A549 (cell line): ENCODE measurements at regions not wholly inside any gene's neighbourhood (a gene's known extent, or its start where the extent isn't known, plus 50 kb on each side); places are given as distances from the start of the nearest gene placed in this dataset.

ENCODE experiments used
- ATAC-seq, 2 experiments: fragments of 200-7000 bp in 1 of 2; fragments of >200 bp in 1 of 2; cut with Nextera tagmentation in 1 of 2; cut with Tn5 transposase in 1 of 2; 3 replicates each; pipeline versions ENCODE4 v1.8.0 to v1.9.1; 2018 to 2020; ENCODE audit warnings: mild to moderate bottlenecking in 1 of 2, moderate library complexity in 1 of 2
- CTCF ChIA-PET: fragments of 300-600 bp; sonication (Branson Sonifier 250); formaldehyde crosslinking; extraction: SDS; loops from one replicate; lab custom pipeline; 2021; ENCODE audit warnings: antibody characterized with exemption, inconsistent platforms; lab: Yijun Ruan, JAX
- POLR2A ChIA-PET: fragments of 350-600 bp; formaldehyde crosslinking; extraction: SDS; loops from one replicate; lab custom pipeline; 2021; ENCODE audit warnings: antibody characterized with exemption, inconsistent platforms; lab: Yijun Ruan, JAX
- DNase-seq, 2 experiments: peaks; one replicate each; pipeline versions ENCODE4 v3.0.0 to v3.0.0-alpha.2; 2011 to 2016; ENCODE audit warnings: low read depth in 1 of 2, low spot score in 1 of 2
- FAIRE-seq: peaks from 2 replicates; lab custom pipeline; 2011; peaks lifted over from hg19 to GRCh38; lab: Jason Lieb, UNC
- H3K27ac ChIP-seq, 2 experiments: fragments of >200 bp; sonication (Bioruptor Twin); formaldehyde crosslinking; 3 replicates each; pipeline ENCODE4 v1.5.1; 2016 to 2017
- H3K4me1 ChIP-seq: fragments of >200 bp; sonication (Bioruptor Twin); formaldehyde crosslinking; 3 replicates; pipeline ENCODE4 v1.6.1; 2016
- H3K4me2 ChIP-seq: fragments of >200 bp; sonication (Bioruptor Twin); formaldehyde crosslinking; 3 replicates; pipeline ENCODE4 v1.6.1; 2016
- H3K4me3 ChIP-seq: fragments of >200 bp; sonication (Bioruptor Twin); formaldehyde crosslinking; 3 replicates; pipeline ENCODE4 v1.5.1; 2016
- H3K9me3 ChIP-seq: fragments of >200 bp; sonication (Bioruptor Twin); formaldehyde crosslinking; 3 replicates; pipeline ENCODE4 v1.6.1; 2016
- CBX8 ChIP-seq: fragments of 200-600 bp; sonication (generic); IDR thresholded peaks from 2 replicates; pipeline ENCODE4 v1.6.1; 2016
- E2F6 ChIP-seq: IDR thresholded peaks from 2 replicates; pipeline ENCODE4 v1.6.1; 2012; ENCODE audit warnings: low read depth, borderline replicate concordance
- EHF ChIP-seq: fragments of 250-450 bp; sonication (Bioruptor Pico); IDR thresholded peaks from 2 replicates; pipeline ENCODE4 v1.5.0; 2020; ENCODE audit warnings: mild to moderate bottlenecking
- ELK1 ChIP-seq: fragments of 150-350 bp; IDR thresholded peaks from 2 replicates; pipeline ENCODE4 v1.6.1; 2014; ENCODE audit warnings: low read depth, mild to moderate bottlenecking, low read length
- ESRRA ChIP-seq: fragments of 150-350 bp; IDR thresholded peaks from 2 replicates; pipeline ENCODE4 v1.6.1; 2014; ENCODE audit warnings: mild to moderate bottlenecking, low read length, borderline replicate concordance
- FOXS1 ChIP-seq: fragments of 250-450 bp; sonication (Bioruptor Pico); IDR thresholded peaks from 2 replicates; pipeline ENCODE4 v1.5.0; 2020; ENCODE audit warnings: mild to moderate bottlenecking, moderate library complexity
- HES2 ChIP-seq: fragments of >200 bp; sonication (Bioruptor Twin); formaldehyde crosslinking; IDR thresholded peaks from 2 replicates; pipeline ENCODE4 v1.6.1; 2016
- HEYL ChIP-seq: fragments of 250-450 bp; sonication (Bioruptor Pico); IDR thresholded peaks from 2 replicates; pipeline ENCODE4 v1.8.0; 2021; ENCODE audit warnings: mild to moderate bottlenecking, moderate library complexity
- HOXA7 ChIP-seq: fragments of 250-450 bp; sonication (Bioruptor Pico); IDR thresholded peaks from 2 replicates; pipeline ENCODE4 v1.5.0; 2020; ENCODE audit warnings: mild to moderate bottlenecking, moderate library complexity
- HOXB13 ChIP-seq: fragments of 250-450 bp; sonication (Bioruptor Pico); IDR thresholded peaks from 2 replicates; pipeline ENCODE4 v1.5.0; 2020; ENCODE audit warnings: low read depth, mild to moderate bottlenecking, moderate library complexity
- HOXB5 ChIP-seq: fragments of 250-450 bp; sonication (Bioruptor Pico); IDR thresholded peaks from 2 replicates; pipeline ENCODE4 v1.5.0; 2020; ENCODE audit warnings: mild to moderate bottlenecking, moderate library complexity
- KDM5A ChIP-seq: fragments of 200-600 bp; sonication (generic); IDR thresholded peaks from 2 replicates; pipeline ENCODE4 v1.6.1; 2016; ENCODE audit warnings: antibody characterized with exemption, mild to moderate bottlenecking
- MAFK ChIP-seq: fragments of 450-650 bp; IDR thresholded peaks from 2 replicates; pipeline ENCODE4 v1.6.1; 2014; ENCODE audit not compliant: partially characterized antibody
- MAX ChIP-seq: IDR thresholded peaks from 2 replicates; pipeline ENCODE4 v1.6.1; 2012
- NR3C1 ChIP-seq: fragments of >200 bp; sonication (Bioruptor Twin); formaldehyde crosslinking; IDR thresholded peaks from 3 replicates; pipeline ENCODE4 v1.6.1; 2017
- PBX3 ChIP-seq: IDR thresholded peaks from 2 replicates; pipeline ENCODE4 v1.6.1; 2012
- RAD21 ChIP-seq, 2 experiments: fragments of >200 bp in 1 of 2; sonication (Bioruptor Twin) in 1 of 2; formaldehyde crosslinking in 1 of 2; IDR thresholded peaks in 1 of 2; conservative IDR thresholded peaks in 1 of 2; 2 replicates in 1 of 2; 3 replicates in 1 of 2; pipeline ENCODE4 v1.6.1; 2012 to 2018; ENCODE audit warnings: inconsistent platforms in 1 of 2
- RARB ChIP-seq: fragments of 250-450 bp; sonication (Bioruptor Pico); IDR thresholded peaks from 2 replicates; pipeline ENCODE4 v1.8.0; 2021; ENCODE audit warnings: mild to moderate bottlenecking, moderate library complexity
- RCOR1 ChIP-seq: fragments of 150-350 bp; IDR thresholded peaks from 2 replicates; pipeline ENCODE4 v1.6.1; 2014; ENCODE audit warnings: antibody characterized with exemption, low read length, low read depth
- REST ChIP-seq: fragments of 200-600 bp; sonication (generic); IDR thresholded peaks from 2 replicates; pipeline ENCODE4 v1.6.1; 2016; ENCODE audit warnings: antibody characterized with exemption, mild to moderate bottlenecking, moderate library complexity
- TFCP2L1 ChIP-seq: fragments of 250-450 bp; sonication (Bioruptor Pico); IDR thresholded peaks from 2 replicates; pipeline ENCODE4 v1.5.0; 2021; ENCODE audit warnings: mild to moderate bottlenecking
- TP53 ChIP-seq: fragments of 250-450 bp; sonication (Bioruptor Pico); IDR thresholded peaks from 2 replicates; pipeline ENCODE4 v1.5.0; 2021; ENCODE audit warnings: mild to moderate bottlenecking, moderate library complexity
- USF2 ChIP-seq: fragments of 450-650 bp; IDR thresholded peaks from 2 replicates; pipeline ENCODE4 v1.6.1; 2014; ENCODE audit warnings: antibody characterized with exemption
- ZC3H11A ChIP-seq: fragments of 450-650 bp; IDR thresholded peaks from 2 replicates; pipeline ENCODE4 v1.6.1; 2014; ENCODE audit warnings: antibody characterized with exemption, mild to moderate bottlenecking
- WGBS: methylation state at CpG from one replicate; pipeline ENCODE4 v1.1.6; 2017; ENCODE audit errors: missing lambda C conversion rate; 5-methylcytosine and 5-hydroxymethylcytosine counted together

- DNase-seq = no peak
- H3K27ac ChIP-seq = no peak overlapping the region
- ChIA-PET CTCF (no interaction called here), POLR2A (no interaction called here)
- no peak overlapping the region for H3K4me3 ChIP-seq
- peaks cover 11% of the 10 kb centered on the region; the same call in 2 of the 3 replicates for H3K4me1 ChIP-seq
- peak overlapping the region; percentile 31 for H3K4me2 ChIP-seq
- FAIRE-seq = no peak
- no peaks in the 10 kb centered on the region for H3K9me3 ChIP-seq
- ATAC-seq = no peak
- no peak for TF ChIP-seq ZC3H11A
- no peak for TF ChIP-seq KDM5A
- TF ChIP-seq HES2 = no peak
- TF ChIP-seq HOXA7 (CRISPR knock-in tag) = no peak
- TF ChIP-seq NR3C1 = no peak
- TF ChIP-seq CBX8 = no peak
- TF ChIP-seq HEYL = no peak
- TF ChIP-seq MAFK = no peak
- no peak for TF ChIP-seq TFCP2L1 (CRISPR knock-in tag)
- TF ChIP-seq MAX = no peak
- no peak for TF ChIP-seq USF2
- TF ChIP-seq FOXS1 (CRISPR knock-in tag) = no peak
- TF ChIP-seq RCOR1 = no peak
- no peak for TF ChIP-seq EHF (CRISPR knock-in tag)
- TF ChIP-seq TP53 (CRISPR knock-in tag) = no peak
- TF ChIP-seq REST = no peak
Measured at GRCh38 chr12:87217491-87217890, 811.7 kb downstream of the C12orf50 start.

GRCh38 chr12:87216436-87216835 lies 812.8 kb downstream of the C12orf50 start:
- no peak for DNase-seq
- no peak for FAIRE-seq
- ChIA-PET CTCF (interaction anchor here (0.6 to 1.2 kb wide), 2 partner anchors 10 to 484 kb away, joined by 3 read pairs; no protein-coding TSS in a partner anchor), POLR2A (no interaction called here)
- ATAC-seq = no peak
- Histone ChIP-seq H3K27ac (no peak overlapping the region), H3K4me1 (peaks cover 11% of the 10 kb centered on the region; the same call in 2 of the 3 replicates), H3K4me3 (no peak overlapping the region), H3K9me3 (no peaks in the 10 kb centered on the region), H3K4me2 (no peak overlapping the region)
- WGBS = 76% methylated on average over 4 of the region's 4 CpGs
- TF ChIP-seq REST (no peak), RARB (CRISPR knock-in tag) (no peak), ZC3H11A (no peak), E2F6 (no peak), EHF (CRISPR knock-in tag) (no peak), USF2 (no peak), HOXB5 (CRISPR knock-in tag) (no peak), PBX3 (no peak), RAD21 (conservative IDR thresholded peaks at IDR 0.05 in 1 of 2, IDR thresholded peaks at IDR 0.05 in 1 of 2) (no peak), FOXS1 (CRISPR knock-in tag) (no peak), ESRRA (no peak), ELK1 (no peak), HOXB13 (CRISPR knock-in tag) (no peak)
